CD4-positive, alpha-beta T cell treated with Interleukin-1 beta for 1 hour (primary cell): ENCODE measurements at regions not wholly inside any gene's neighbourhood (a gene's known extent, or its start where the extent isn't known, plus 50 kb on each side); places are given as distances from the start of the nearest gene placed in this dataset.
"Not testable (repeated sequence)": the region's sequence is repeated elsewhere in the genome, so short reads cannot be mapped to it uniquely, and the experiment has no call there.

ENCODE experiments used
- DNase-seq, 2 donors: peaks; one replicate each; pipeline ENCODE4 v3.0.0-alpha.2; 2020 to 2022

GRCh38 chr1:244302876-244303609 is 148.7 kb downstream of the ADSS2 start:
- DNase-seq: no peak

- DNase-seq: no peak
Measured at GRCh38 chr1:244303610-244303969, 148.1 kb downstream of the ADSS2 start.

DNA sequence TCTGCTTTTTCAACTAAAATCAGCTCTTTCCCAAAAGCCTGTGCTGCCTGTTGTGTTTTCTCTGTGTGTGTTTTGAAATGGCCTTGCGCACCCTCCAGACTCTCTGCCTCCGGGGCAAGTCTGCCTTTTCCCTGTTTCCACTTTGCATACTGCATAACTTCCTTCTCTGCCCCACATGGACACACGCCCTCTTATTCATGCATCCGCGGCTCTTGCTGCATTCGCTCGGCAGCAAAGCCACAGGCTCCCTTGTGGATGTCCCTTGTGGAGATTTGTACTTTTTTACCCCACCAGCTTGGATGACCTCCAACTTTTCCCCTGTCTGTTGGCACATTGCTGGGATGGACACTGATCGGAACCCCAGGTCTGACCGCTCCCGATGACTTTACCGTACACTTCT is 147.6 kb downstream of the ADSS2 start:
- DNase-seq: peak in 1 of 2 donors; percentile 36

GRCh38 chr1:244304656-244305055 is 147.1 kb downstream of the ADSS2 start:
- DNase-seq: no peak

DNA sequence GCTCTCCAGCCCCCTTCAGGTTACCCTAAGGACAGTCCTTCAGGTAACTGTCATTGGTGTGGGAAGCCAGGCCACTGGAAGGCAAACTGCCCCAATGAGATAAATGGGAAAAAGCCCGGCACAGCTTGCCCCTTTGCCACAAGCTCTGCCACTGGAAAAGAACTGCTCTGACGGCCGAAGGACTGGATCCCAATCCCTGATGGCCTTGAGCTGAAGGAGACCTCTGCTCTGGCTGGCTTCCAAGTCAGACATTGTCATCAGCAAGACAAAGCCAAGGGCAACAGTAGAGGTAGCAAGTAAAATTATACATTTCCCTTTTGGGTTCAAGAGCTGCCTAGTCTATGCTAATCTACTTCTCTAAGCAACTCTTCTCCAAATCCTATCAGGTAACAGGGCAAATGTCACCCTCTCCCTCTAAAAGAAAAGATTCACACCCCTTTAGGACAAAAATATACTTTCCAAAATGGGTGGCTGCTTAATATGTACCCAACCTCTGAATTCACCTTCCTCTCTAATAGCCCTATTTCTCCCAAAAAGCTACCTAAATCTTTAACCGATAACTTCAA is 145.8 kb downstream of the ADSS2 start:
- DNase-seq: no peak

- DNase-seq: no peak
Measured at GRCh38 chr1:244306544-244306943, 145.2 kb downstream of the ADSS2 start.

DNA sequence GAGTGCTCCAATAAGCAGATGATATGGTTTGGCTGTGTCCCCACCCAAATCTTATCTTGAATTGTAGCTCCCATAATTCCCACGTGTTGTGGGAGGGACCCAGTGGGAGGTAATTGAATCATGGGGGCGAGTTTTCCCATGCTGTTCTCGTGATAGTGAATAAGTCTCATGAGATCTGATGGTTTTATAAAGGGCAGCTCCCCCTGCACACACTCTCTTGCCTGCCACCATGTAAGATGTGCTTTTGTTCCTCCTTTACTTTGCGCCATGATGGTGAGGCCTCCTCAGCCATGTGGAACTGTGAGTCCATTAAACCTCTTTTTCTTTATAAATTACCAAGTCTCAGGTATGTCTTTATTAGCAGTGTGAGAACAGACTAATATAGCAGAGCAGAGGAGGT is 142.5 kb downstream of the ADSS2 start:
- DNase-seq: not testable (repeated sequence)

GRCh38 chr1:244311784-244312532 is 139.8 kb downstream of the ADSS2 start:
- DNase-seq: no peak

- DNase-seq: no peak
Measured at GRCh38 chr1:244313346-244313745, 138.4 kb downstream of the ADSS2 start.

- DNase-seq: no peak
Measured at GRCh38 chr1:244314921-244315559, 136.7 kb downstream of the ADSS2 start.

GRCh38 chr1:244315996-244316395 is 135.7 kb downstream of the ADSS2 start:
- DNase-seq: no peak

DNA sequence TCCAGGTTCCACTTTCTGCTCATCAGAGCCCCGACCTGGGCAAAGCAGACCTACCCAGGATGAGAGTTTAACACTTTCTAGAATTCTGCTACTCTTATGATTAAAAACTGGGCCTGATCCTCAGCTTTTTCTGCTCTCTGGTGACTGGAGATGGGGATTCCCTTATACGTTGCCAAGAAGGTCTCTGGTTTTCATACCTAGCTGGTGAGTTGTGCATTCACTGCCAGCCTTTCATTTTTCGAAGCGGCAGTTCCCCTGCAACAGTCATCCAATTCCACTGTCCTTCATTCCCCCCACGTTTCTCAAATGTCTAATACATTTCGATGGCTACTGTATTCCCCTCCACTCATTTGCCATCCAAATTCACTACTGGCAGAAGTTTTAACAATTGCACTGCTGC is 135.3 kb downstream of the ADSS2 start:
- no peak for DNase-seq

DNA sequence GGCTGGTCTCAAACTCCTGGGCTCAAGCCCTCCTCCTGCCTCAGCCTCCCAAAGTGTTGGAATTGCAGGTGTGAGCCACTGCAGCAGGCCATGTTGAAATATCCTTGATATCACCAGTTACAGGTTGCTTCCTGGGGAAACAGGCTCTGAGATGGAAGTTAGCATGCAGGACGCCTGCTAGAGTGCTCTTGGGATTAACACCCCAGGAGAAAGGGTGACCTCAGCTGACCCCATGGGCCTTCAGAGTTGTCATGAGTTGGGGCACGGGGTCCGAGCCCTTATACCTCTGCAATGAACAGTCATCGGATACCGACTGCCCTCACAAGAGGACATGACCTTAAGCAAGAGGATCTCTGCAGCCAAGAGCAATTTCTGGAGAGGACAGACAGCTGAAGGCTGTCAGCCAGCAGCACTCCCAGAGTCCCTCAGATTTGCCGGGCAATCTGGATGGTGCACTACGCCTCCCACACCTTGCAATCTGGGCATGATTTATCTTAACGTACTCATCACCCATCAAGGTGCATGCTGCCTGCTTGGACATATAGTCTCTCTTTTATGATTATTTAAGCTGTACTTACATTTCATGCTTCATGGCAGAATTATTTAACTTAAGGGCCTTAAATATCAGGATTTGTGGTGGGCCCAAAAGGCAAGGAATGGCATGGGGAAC is 134.6 kb downstream of the ADSS2 start:
- DNase-seq: no peak

- no peak for DNase-seq
Measured at GRCh38 chr1:244318078-244318477, 133.6 kb downstream of the ADSS2 start.

DNA sequence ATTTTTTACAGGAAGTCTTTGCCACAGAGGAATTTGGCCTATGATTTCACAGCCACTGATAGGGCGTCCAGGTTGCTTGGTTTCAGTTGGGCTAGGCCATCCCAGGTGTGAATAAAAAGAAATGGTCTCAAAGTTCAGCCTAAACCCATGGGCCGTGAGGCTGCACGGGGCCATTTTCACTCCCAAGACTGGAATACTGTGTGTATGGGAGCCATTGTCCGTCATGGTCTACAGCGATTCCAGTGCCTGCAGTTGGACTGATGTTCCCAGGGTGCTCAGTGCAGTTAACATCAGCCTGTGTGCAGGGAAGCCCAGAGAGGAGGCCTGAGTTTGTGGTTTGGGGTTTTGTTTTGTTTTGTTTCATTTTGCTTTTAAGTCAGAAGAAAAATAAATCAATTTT is 133.2 kb downstream of the ADSS2 start:
- no peak for DNase-seq

- DNase-seq: peak; percentile 56 to 62
Measured at GRCh38 chr1:244319283-244320132, 132.2 kb downstream of the ADSS2 start.

DNA sequence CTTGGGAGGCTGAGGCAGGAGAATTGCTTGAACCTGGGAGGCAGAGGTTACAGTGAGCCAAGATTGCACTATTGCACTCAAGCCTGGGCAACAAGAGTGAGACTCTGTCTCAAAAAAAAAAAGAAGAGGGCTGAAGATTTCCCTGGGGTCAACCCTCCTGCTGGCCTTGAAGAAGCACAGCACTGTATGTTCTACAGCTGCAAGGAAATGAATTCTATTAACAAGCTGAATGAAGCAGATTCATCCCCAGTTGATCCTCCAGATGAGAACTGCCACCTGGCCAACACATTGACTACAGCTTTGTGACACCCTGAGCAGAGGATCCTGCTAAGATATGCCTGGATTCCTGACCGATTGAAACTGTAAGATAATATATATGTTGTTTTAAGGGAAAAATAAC is 129.5 kb downstream of the ADSS2 start:
- no peak for DNase-seq

DNA sequence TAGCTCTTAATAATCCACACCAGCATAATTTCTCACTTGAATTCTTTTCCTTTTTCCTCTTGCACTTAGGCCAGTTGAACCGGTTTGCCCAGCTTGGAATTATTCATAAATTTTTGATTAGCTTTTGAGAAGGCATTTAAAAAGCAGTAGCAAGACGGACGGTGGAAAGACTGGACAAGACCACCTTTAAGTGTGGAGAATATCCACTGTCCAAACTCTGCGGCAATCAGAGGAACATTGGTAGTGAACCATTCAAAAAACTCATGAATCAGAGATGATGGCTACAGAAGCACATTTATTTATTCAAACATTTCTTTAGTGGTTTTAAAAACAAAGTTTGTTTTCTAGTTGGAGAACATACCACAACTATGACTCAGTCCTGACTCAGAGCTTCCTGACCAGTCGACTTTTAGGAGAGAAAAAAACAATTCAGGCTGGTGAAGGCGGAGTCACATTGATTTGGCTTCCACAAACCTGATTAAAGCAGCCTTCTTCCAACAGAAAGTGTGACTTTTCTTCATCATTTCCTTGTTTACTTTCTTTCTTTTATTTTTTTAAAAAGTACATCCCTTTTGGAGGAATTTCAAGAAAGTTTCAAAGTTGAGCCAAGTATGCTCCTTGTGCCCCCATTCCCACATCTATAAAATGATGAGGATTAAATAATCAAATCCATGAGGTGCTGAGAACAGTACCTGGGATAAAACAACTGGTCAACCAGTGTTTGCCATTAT is 128.8 kb downstream of the ADSS2 start:
- DNase-seq: peak; percentile 52 to 65

DNA sequence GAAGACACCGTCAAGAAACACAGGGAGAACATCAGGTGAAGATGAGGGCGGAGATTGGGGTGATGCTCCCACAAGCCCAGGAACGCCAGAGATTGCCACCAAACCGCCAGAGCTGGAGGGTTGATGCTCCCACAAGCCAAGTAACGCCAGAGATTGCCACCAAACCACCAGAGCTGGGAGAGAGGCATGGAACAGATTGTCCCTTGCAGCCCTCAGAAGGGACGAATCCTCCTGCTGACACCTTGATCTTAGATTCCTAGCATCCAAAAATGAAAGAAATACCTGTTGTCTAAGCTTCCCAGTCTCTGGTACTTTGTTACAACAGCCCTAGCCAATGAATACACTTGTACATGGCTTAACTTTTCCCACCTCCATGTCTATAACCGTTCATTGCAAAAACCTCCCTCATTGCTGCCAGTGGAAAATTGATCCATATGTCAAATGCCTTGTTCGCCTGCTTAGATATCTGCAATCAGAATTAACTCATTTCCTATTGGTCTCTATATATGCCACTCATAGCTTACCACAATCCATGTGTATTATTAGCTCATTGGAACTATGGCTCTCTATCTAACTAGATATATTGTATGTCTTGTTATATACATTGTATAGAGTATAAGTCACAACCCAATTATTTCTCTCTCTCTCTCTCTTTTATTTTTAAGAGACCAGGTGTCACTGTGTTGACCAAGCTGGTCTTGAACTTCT is 127.4 kb downstream of the ADSS2 start:
- no peak for DNase-seq

DNA sequence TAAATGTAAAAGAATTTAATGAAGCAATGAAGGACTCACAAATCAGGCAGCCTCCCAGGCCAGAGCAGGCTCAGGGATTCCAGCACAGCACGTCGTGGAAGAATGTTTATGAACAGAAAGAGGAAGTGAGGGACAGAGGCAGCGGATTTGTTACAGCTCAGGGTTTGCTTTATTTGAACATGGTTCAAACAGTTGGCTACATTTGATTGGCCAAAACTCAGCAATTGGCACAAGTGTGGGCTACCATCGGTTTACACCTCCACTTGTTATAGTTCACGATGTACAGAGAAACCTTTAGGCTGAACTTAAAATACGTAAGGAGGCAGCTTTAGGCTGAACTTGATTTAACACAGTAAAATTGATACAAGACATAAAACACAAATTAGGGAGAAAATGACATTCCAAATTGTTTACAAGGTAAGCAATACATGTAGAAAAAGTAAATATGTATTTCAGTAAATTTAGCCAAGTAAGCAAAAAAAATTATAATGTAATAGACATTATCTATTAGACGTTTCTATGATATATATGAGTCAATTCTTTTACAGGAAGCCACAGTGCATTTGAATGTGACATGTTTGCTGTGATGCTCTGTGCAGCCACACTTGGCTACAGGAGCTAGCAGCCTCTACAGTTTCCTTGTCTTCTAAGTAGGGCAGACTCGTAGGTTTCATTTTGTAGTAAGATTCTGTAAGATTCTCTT is 126.5 kb downstream of the ADSS2 start:
- peak; percentile 47 to 63 for DNase-seq
